Calu3 (cell line): ENCODE measurements at regions not wholly inside any gene's neighbourhood (a gene's known extent, or its start where the extent isn't known, plus 50 kb on each side); places are given as distances from the start of the nearest gene placed in this dataset.
A peak's percentile ranks its signal among the peaks of the same experiment; 100 is the strongest.
"Not testable (repeated sequence)": the region's sequence is repeated elsewhere in the genome, so short reads cannot be mapped to it uniquely, and the experiment has no call there.

Experiments used
- BruUV-seq: library from RNA; stranded (reverse); fragments of 400-500 nt; replicated peaks from 2 replicates; lab custom pipeline; 2021; lab: Mats Ljungman, UMichigan
- CTCF ChIA-PET: fragments of 300-600 bp; sonication (Branson Sonifier 250); formaldehyde crosslinking; loops from one replicate; lab custom pipeline; 2022; ENCODE audit warnings: antibody characterized with exemption; lab: Charles Lee
- DNase-seq: peaks from one replicate; pipeline ENCODE4 v3.0.0; 2022
- H3K27ac Mint-ChIP-seq: one replicate; pipeline ENCODE4 v1.8.0; 2022; ENCODE audit warnings: mixed read lengths; ENCODE audit not compliant: unreplicated experiment
- H3K27me3 Mint-ChIP-seq: one replicate; pipeline ENCODE4 v1.8.0; 2022; ENCODE audit warnings: mixed read lengths; ENCODE audit not compliant: unreplicated experiment
- H3K36me3 Mint-ChIP-seq: one replicate; pipeline ENCODE4 v1.8.0; 2022; ENCODE audit warnings: mild to moderate bottlenecking, moderate library complexity, mixed read lengths; ENCODE audit not compliant: insufficient read depth, unreplicated experiment
- H3K4me1 Mint-ChIP-seq: one replicate; pipeline ENCODE4 v1.8.0; 2022; ENCODE audit warnings: mild to moderate bottlenecking, low read depth, mixed read lengths; ENCODE audit not compliant: unreplicated experiment
- H3K4me3 Mint-ChIP-seq: one replicate; pipeline ENCODE4 v1.8.0; 2022; ENCODE audit warnings: mild to moderate bottlenecking, low read depth, moderate library complexity, mixed read lengths; ENCODE audit not compliant: unreplicated experiment
- H3K9me3 Mint-ChIP-seq: one replicate; pipeline ENCODE4 v1.8.0; 2022; ENCODE audit warnings: low read depth, mixed read lengths; ENCODE audit not compliant: unreplicated experiment
- intact Hi-C: fragments of 100-400 bp; cut with micrococcal nuclease; formaldehyde crosslinking; loops from one replicate; pipeline ENCODE4 v1.10.0; 2022; ENCODE audit not compliant: unreplicated experiment
- TF ChIP-seq, protein P1 (sequence below): fragments of 200-600 bp; IDR thresholded peaks from one replicate; pipeline ENCODE4 v1.8.0; 2022; ENCODE audit warnings: antibody characterized with exemption; ENCODE audit not compliant: unreplicated experiment

DNA sequence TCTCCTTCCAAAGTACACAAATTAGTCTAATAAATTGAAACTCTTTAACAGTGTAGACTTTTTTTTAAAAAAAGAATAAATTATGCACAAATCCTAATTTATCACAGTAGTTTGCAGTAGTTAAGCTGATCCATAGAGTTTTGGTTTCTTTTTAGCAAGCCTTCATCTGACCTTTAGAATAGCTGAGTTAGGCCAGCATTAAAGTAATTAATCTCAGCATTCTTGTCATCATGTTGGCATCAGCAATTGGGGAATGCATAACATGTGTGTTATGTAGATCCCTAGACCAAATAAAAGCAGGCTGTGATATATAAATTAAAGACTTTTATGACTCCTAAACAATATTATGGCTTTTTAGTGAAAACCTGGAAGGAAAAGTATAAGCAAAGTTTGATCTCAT lies 426.5 kb upstream of the PABPC4L start:
- no TSS peak for BruUV-seq
- no peaks in the 10 kb centered on the region for H3K27me3 Mint-ChIP-seq
- H3K9me3 Mint-ChIP-seq = no peaks in the 10 kb centered on the region
- H3K27ac Mint-ChIP-seq = no peak overlapping the region
- intact Hi-C loops = no loop called here
- no peaks in the 10 kb centered on the region for H3K36me3 Mint-ChIP-seq
- TF ChIP-seq, protein P1, sequence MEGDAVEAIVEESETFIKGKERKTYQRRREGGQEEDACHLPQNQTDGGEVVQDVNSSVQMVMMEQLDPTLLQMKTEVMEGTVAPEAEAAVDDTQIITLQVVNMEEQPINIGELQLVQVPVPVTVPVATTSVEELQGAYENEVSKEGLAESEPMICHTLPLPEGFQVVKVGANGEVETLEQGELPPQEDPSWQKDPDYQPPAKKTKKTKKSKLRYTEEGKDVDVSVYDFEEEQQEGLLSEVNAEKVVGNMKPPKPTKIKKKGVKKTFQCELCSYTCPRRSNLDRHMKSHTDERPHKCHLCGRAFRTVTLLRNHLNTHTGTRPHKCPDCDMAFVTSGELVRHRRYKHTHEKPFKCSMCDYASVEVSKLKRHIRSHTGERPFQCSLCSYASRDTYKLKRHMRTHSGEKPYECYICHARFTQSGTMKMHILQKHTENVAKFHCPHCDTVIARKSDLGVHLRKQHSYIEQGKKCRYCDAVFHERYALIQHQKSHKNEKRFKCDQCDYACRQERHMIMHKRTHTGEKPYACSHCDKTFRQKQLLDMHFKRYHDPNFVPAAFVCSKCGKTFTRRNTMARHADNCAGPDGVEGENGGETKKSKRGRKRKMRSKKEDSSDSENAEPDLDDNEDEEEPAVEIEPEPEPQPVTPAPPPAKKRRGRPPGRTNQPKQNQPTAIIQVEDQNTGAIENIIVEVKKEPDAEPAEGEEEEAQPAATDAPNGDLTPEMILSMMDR = no peak
- DNase-seq = no peak
- no peak overlapping the region for H3K4me3 Mint-ChIP-seq
- CTCF ChIA-PET = no interaction called here
- peaks cover 9% of the 10 kb centered on the region for H3K4me1 Mint-ChIP-seq

DNA sequence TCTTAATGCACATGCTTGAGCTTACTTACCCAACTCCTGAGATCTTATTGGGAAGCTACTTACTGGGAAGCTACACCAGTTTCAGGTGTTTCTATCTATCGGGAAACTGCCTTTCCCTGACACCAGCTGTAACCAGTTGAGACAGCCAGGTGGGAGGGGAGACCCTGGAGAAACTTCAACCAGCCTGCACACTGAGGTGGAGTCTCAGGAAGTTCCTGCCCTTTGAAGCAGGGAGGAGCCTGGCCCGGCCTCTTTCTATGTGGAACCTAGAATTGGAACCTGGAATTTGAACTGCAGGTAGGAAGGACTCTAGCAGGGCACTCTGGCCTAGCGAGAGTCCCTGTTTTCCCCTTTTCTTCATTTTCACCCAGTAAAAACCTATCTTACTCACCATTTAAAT lies 425.8 kb upstream of the PABPC4L start:
- peaks cover 16% of the 10 kb centered on the region for H3K4me1 Mint-ChIP-seq
- no peak overlapping the region for H3K4me3 Mint-ChIP-seq
- H3K9me3 Mint-ChIP-seq = no peaks in the 10 kb centered on the region
- TF ChIP-seq, protein P1 = no peak
- no peaks in the 10 kb centered on the region for H3K36me3 Mint-ChIP-seq
- no peaks in the 10 kb centered on the region for H3K27me3 Mint-ChIP-seq
- no peak overlapping the region for H3K27ac Mint-ChIP-seq
- CTCF ChIA-PET = no interaction called here
- intact Hi-C loops = no loop called here
- no peak for DNase-seq
- BruUV-seq = no TSS peak

DNA sequence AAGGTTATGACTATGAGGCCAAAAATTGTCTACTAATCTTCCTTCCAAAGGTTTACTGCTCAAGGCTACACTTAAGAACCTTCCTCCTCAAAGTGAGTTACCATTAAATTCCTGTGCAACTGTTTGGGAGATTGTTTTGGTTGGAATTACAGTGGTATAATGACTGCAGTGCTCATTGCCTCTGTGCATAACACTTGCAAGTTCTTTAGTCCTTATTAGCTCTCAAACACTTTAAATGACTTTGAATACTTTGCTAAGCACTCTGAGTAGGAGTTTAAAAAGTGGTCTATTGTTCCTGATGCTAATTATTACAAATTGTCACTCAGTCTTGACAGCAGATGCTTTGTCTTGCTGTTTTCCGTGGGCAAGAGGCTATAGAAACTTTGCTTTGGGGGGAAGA lies 422.8 kb upstream of the PABPC4L start:
- CTCF ChIA-PET = no interaction called here
- no peak for DNase-seq
- no TSS peak for BruUV-seq
- Mint-ChIP-seq H3K36me3 (no peaks in the 10 kb centered on the region), H3K9me3 (no peaks in the 10 kb centered on the region), H3K27me3 (no peaks in the 10 kb centered on the region), H3K27ac (peak overlapping the region; percentile 62), H3K4me3 (no peak overlapping the region), H3K4me1 (peaks cover 27% of the 10 kb centered on the region)
- TF ChIP-seq, protein P1 = no peak
- intact Hi-C loops = no loop called here

DNA sequence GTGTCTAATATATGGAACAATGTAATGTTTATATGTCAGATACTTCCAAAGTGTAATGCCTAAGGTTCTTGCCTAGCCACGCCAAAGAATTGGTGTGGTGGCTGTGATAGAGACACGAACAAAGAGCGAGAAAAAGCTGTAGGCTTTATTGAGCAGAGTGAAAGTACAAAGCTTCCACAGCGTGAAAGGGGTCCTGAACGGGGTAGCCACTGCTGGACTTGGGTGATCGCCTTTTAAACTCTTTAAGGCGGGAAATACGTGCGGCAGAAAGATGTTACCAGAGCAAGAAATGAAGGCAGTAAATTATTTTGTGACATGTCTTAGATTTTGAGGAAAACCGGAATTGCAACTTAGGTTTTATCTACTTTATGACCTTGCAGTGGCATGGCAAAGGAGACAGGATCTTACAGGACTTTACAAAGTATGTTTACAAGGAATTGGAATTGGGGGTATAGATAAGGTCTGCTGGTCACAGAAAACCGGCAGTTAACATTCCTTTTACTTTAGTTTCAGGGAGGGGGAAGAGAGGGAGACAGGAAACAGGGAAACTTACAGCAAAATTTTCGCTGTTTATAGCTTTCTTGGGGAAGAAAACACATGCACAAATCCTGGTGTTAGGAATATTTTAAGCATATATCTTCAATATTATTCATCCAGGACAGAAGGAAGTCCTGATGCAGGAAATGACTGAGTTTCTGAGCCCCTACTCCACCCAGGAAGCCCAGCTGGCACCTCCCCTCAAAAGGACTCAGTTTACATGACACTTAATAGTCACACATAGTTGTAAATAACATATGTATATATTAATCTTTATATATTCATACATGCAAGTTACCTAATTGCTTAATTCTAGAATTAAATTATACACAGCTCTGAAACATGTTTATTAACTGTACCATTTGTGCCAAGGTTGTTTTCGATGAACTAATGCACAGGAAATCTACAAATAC lies 421.3 kb upstream of the PABPC4L start:
- peaks cover 30% of the 10 kb centered on the region for H3K4me1 Mint-ChIP-seq
- CTCF ChIA-PET, H3K27me3 Mint-ChIP-seq, H3K36me3 Mint-ChIP-seq, BruUV-seq, intact Hi-C loops, H3K9me3 Mint-ChIP-seq: not testable (repeated sequence)
- peak overlapping the region; percentile 85 for H3K27ac Mint-ChIP-seq
- peak; percentile 6 for DNase-seq
- peak overlapping the region; percentile 50 for H3K4me3 Mint-ChIP-seq

DNA sequence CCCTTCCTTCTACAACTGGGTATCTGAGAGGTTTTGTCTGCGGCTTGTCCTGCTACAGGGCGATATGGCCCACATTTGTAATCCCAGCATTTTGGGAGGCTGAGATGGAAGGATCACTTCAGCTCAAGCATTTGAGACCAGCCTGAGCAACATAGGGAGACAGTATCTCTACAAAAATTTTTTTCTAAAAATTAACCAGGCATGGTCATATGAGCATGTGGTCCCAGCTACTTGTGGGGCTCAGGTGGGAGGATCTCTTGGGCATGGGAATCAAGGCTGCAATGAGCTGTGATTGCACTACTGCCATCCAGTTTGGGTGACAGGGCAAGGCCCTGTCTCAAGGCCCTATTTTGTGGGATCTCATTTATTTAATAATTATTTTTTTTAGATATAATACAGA lies 420.6 kb upstream of the PABPC4L start:
- no TSS peak for BruUV-seq
- Mint-ChIP-seq H3K36me3 (no peaks in the 10 kb centered on the region), H3K9me3 (no peaks in the 10 kb centered on the region)

DNA sequence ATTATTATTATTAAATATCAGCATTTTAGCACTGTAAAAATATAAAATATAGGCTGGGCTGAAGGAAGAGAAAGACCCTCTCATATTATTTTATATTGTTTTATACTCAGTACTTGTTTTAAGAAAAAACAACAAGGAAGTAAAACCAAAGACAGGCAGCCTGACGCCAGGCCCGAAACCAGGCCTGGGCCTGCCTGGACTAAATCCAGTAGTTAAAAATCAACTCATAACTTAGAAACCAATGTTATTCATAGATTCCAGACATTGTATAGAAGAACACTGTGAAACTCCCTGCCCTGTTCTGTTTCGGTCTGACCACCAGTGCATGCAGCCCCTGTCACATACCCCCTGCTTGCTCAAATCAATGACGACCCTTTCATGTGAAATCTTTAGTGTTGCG lies 420.1 kb upstream of the PABPC4L start:
- H3K36me3 Mint-ChIP-seq, H3K9me3 Mint-ChIP-seq, H3K27me3 Mint-ChIP-seq, BruUV-seq, intact Hi-C loops, CTCF ChIA-PET: not testable (repeated sequence)
- Mint-ChIP-seq H3K4me1 (peaks cover 30% of the 10 kb centered on the region), H3K4me3 (peak overlapping the region; percentile 50), H3K27ac (peak overlapping the region; percentile 85)
- DNase-seq = peak; percentile 35

More for the DNA sequence above, 420.6 kb upstream of the PABPC4L start:
- Mint-ChIP-seq H3K4me1 (peaks cover 30% of the 10 kb centered on the region), H3K27ac (peak overlapping the region; percentile 85), H3K27me3 (no peaks in the 10 kb centered on the region), H3K4me3 (peak overlapping the region; percentile 50)
- intact Hi-C loops = no loop called here
- TF ChIP-seq, protein P1 = no peak
- peak; percentile 4 for DNase-seq
- CTCF ChIA-PET = no interaction called here
